K562 (cell line): ENCODE measurements at regions not wholly inside any gene's neighbourhood (a gene's known extent, or its start where the extent isn't known, plus 50 kb on each side); places are given as distances from the start of the nearest gene placed in this dataset.

Source experiments
- ATAC-seq: fragments of 200-7000 bp; cut with Tn5 transposase; 3 replicates; pipeline ENCODE4 v1.9.1; 2020; ENCODE audit warnings: moderate library complexity
- BruUV-seq: library from RNA; stranded (reverse); fragments of 400-500 nt; replicated peaks from 2 replicates; lab custom pipeline; 2021; lab: Mats Ljungman, UMichigan
- CTCF ChIA-PET: fragments of 300-600 bp; formaldehyde crosslinking; extraction: SDS; loops from one replicate; lab custom pipeline; 2021; ENCODE audit warnings: low intra/inter-chr PET ratio; lab: Yijun Ruan, JAX
- POLR2A ChIA-PET: fragments of 300-600, 350-650 bp; sonication (Branson Sonifier 250); formaldehyde crosslinking; extraction: SDS; loops from one replicate; lab custom pipeline; 2021; ENCODE audit warnings: antibody characterized with exemption, inconsistent platforms; lab: Yijun Ruan, JAX
- DNase-seq, 4 experiments: peaks; one replicate each; pipeline versions ENCODE4 v3.0.0 to v3.0.0-alpha.2; 2011 to 2018; ENCODE audit warnings: low spot score in 3 of 4, mixed read lengths in 3 of 4; ENCODE audit errors: extremely low read depth in 1 of 4
- FAIRE-seq: peaks from 2 replicates; lab custom pipeline; 2011; peaks lifted over from hg19 to GRCh38; lab: Jason Lieb, UNC
- H2AFZ ChIP-seq: 2 replicates; pipeline ENCODE4 v1.6.0; 2011; ENCODE audit warnings: low read depth, low read length, control low read depth, inconsistent platforms
- H3K27ac ChIP-seq: fragments of 200-600 bp; 3 replicates; pipeline ENCODE4 v1.8.0; 2011; ENCODE audit warnings: low read depth, mild to moderate bottlenecking, control low read depth, inconsistent platforms, low read length, moderate library complexity, mixed read lengths; ENCODE audit errors: extremely low read depth
- H3K27me3 ChIP-seq, 2 experiments: fragments of 300-600 bp in 1 of 2; 2 replicates in 1 of 2; 3 replicates in 1 of 2; pipeline versions ENCODE4 v1.6.0 to v1.8.0; 2011; ENCODE audit warnings: inconsistent platforms in 2 of 2, low read length in 2 of 2, mild to moderate bottlenecking in 1 of 2, mixed read lengths in 1 of 2, moderate library complexity in 1 of 2; ENCODE audit not compliant: control insufficient read depth in 2 of 2, insufficient read depth in 2 of 2
- H3K36me3 ChIP-seq: fragments of 300-600 bp; 3 replicates; pipeline ENCODE4 v1.8.0; 2011; ENCODE audit warnings: mild to moderate bottlenecking, low read length, inconsistent platforms; ENCODE audit not compliant: control insufficient read depth, insufficient read depth
- H3K4me1 ChIP-seq, 2 experiments: fragments of 200-600 bp in 1 of 2; replicated peaks in 1 of 2; 2 replicates in 1 of 2; 3 replicates in 1 of 2; pipeline versions ENCODE4 v1.5.1 to v1.8.0; 2011; ENCODE audit warnings: inconsistent platforms in 2 of 2, low read length in 2 of 2, mild to moderate bottlenecking in 1 of 2, mixed read lengths in 1 of 2, moderate library complexity in 1 of 2; ENCODE audit not compliant: control insufficient read depth in 2 of 2, insufficient read depth in 2 of 2
- H3K4me2 ChIP-seq: 2 replicates; pipeline ENCODE4 v1.6.1; 2011; ENCODE audit warnings: low read length, control low read depth, inconsistent platforms, mixed read lengths; ENCODE audit not compliant: insufficient read depth
- H3K4me3 ChIP-seq: fragments of 200-600 bp; sonication (generic), shearing (Covaris generic); 2 replicates; pipeline ENCODE4 v1.5.1; 2016; ENCODE audit warnings: control low read depth, inconsistent platforms
- H3K79me2 ChIP-seq: fragments of 200-600 bp; 3 replicates; pipeline ENCODE4 v1.8.0; 2011; ENCODE audit warnings: low read length, inconsistent platforms; ENCODE audit not compliant: control insufficient read depth, insufficient read depth
- H3K9ac ChIP-seq, 2 experiments: 2 replicates each; pipeline versions ENCODE4 v1.6.0 to v1.6.1; 2011; ENCODE audit warnings: low read depth in 2 of 2, low read length in 2 of 2, control low read depth in 1 of 2, inconsistent platforms in 1 of 2, mild to moderate bottlenecking in 1 of 2, mixed read lengths in 1 of 2; ENCODE audit not compliant: insufficient read depth in 1 of 2
- H3K9me1 ChIP-seq: one replicate; pipeline ENCODE4 v1.6.0; 2011; ENCODE audit warnings: inconsistent platforms, mild to moderate bottlenecking, low read length, moderate library complexity; ENCODE audit not compliant: control insufficient read depth, insufficient read depth
- H3K9me3 ChIP-seq: replicated peaks from 2 replicates; pipeline ENCODE4 v1.5.1; 2011; ENCODE audit warnings: low read depth, low read length, inconsistent platforms; ENCODE audit not compliant: control insufficient read depth, insufficient read depth
- H4K20me1 ChIP-seq: replicated peaks from 2 replicates; pipeline ENCODE4 v1.6.1; 2011; ENCODE audit warnings: low read length, inconsistent platforms, mixed read lengths; ENCODE audit not compliant: control insufficient read depth, insufficient read depth
- CSDE1 ChIP-seq, 2 experiments: fragments of 450-650 bp; IDR thresholded peaks; 2 replicates each; pipeline ENCODE4 v1.6.1; 2016; ENCODE audit warnings: mild to moderate bottlenecking in 1 of 2
- NEUROD1 ChIP-seq: fragments of 150-350 bp; IDR thresholded peaks from 2 replicates; pipeline ENCODE4 v1.6.1; 2014; ENCODE audit warnings: borderline replicate concordance, low read length, low read depth; ENCODE audit not compliant: partially characterized antibody
- NR2F6 ChIP-seq: fragments of 450-650 bp; formaldehyde crosslinking; IDR thresholded peaks from 2 replicates; pipeline ENCODE4 v1.4.0; 2020; ENCODE audit warnings: mild to moderate bottlenecking
- NRF1 ChIP-seq, 2 experiments: fragments of 450-650 bp; IDR thresholded peaks in 1 of 2; conservative IDR thresholded peaks in 1 of 2; 2 replicates each; pipeline ENCODE4 v1.6.1; 2014; ENCODE audit warnings: mild to moderate bottlenecking in 2 of 2
- PYGO2 ChIP-seq: fragments of 450-650 bp; IDR thresholded peaks from 2 replicates; pipeline ENCODE4 v1.6.1; 2016; ENCODE audit warnings: mild to moderate bottlenecking, missing genetic modification characterization, moderate library complexity, missing compliant biosample characterization
- RBBP5 ChIP-seq: fragments of 200-600 bp; sonication (generic); IDR thresholded peaks from 2 replicates; pipeline ENCODE4 v1.6.1; 2012; ENCODE audit warnings: borderline replicate concordance, mild to moderate bottlenecking, low read length, control low read depth, inconsistent platforms; ENCODE audit not compliant: insufficient read depth, poor library complexity, severe bottlenecking
- RBM34 ChIP-seq: fragments of 200-400 bp; formaldehyde crosslinking; IDR thresholded peaks from 2 replicates; pipeline ENCODE4 v1.6.1; 2018; ENCODE audit warnings: low read length, borderline replicate concordance; ENCODE audit not compliant: insufficient read depth
- TAF15 ChIP-seq: fragments of 200-400 bp; formaldehyde crosslinking; IDR thresholded peaks from 2 replicates; pipeline ENCODE4 v1.6.1; 2017; ENCODE audit warnings: mild to moderate bottlenecking, low read depth, low read length, moderate library complexity
- ZNF561 ChIP-seq: fragments of 450-650 bp; formaldehyde crosslinking; conservative IDR thresholded peaks from 2 replicates; pipeline ENCODE4 v1.4.0; 2020; ENCODE audit warnings: mild to moderate bottlenecking, moderate library complexity
- WGBS: fragments of 100-300 bp; shearing (Covaris generic); methylation state at CpG from one replicate; pipeline ENCODE4 v1.1.6; 2016; ENCODE audit warnings: low coverage, mixed read lengths; ENCODE audit not compliant: insufficient coverage; ENCODE audit errors: missing lambda C conversion rate; 5-methylcytosine and 5-hydroxymethylcytosine counted together
- in situ Hi-C: fragments of 300-500 bp; cut with MboI; formaldehyde crosslinking; loops from 4 replicates; pipeline ENCODE4 v1.15.0; 2018; ENCODE audit warnings: inconsistent platforms, mixed read lengths
- intact Hi-C: fragments of 100-400 bp; cut with micrococcal nuclease; formaldehyde crosslinking; loops from 2 replicates; pipeline ENCODE4 v1.14.2; 2022

DNA sequence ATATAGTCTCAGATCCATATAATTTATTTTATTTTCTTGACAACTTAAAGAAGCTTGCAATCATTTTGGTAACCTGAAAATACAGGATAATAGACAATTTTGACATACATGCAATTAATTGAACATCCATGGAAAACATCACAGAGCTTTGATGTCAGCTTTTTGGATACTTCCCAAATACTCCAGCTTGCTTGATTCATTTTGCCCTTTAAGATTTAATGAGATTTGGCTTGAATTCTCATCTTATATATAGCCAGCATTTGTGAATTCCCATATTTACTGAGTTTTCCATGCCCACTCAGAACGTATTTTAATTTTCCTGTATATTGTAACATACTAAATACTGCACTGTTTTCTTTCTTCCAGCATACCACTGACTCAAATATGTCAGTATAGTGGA, 803.0 kb upstream of the MGAT4C start:
- Histone ChIP-seq H3K27me3 (no peaks in the 10 kb centered on the region), H3K9ac (no peak overlapping the region), H2AFZ (no peak overlapping the region), H3K4me2 (no peak overlapping the region), H3K4me1 (no peaks in the 10 kb centered on the region), H3K27ac (no peak overlapping the region), H4K20me1 (no peaks in the 10 kb centered on the region), H3K79me2 (no peaks in the 10 kb centered on the region), H3K36me3 (no peaks in the 10 kb centered on the region), H3K9me1 (no peaks in the 10 kb centered on the region), H3K9me3 (no peaks in the 10 kb centered on the region), H3K4me3 (no peak overlapping the region)
- ATAC-seq (no peak), FAIRE-seq (no peak), DNase-seq (no peak)
- ChIA-PET POLR2A (no interaction called here), CTCF (no interaction called here)
- in situ Hi-C loops (no loop called here), intact Hi-C loops (no loop called here)
- TF ChIP-seq CSDE1 (IDR thresholded peaks at IDR 0.05): no peak
- no peak for TF ChIP-seq TAF15
- BruUV-seq: no TSS peak
- WGBS: 0% methylated on average over 1 of the region's 1 CpG

DNA sequence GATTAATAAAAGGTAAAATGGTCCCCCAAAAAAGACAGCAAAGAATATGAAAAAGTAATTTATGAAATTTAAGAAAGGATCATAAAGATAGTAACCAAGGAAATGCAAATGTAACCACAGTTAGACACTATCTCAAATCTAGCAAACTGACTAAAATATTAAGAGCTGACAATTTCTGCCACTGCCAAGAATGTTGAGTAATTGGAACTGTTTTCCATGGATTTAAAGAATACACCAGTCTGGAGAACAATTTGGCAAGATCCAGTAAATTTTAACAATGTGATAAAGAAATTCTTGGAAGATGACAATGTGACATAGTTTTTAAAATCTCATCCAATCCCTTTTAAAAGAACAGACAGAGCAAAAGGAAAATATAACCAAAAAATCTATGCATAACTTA, 798.0 kb upstream of the MGAT4C start:
- in situ Hi-C loops: no loop called here
- no peak overlapping the region for H3K27ac ChIP-seq
- H3K9me1 ChIP-seq: no peaks in the 10 kb centered on the region
- FAIRE-seq (no peak), ATAC-seq (no peak), DNase-seq (no peak)
- no TSS peak for BruUV-seq
- intact Hi-C loops: no loop called here
- no peaks in the 10 kb centered on the region for H3K36me3 ChIP-seq
- H3K4me1 ChIP-seq: no peaks in the 10 kb centered on the region
- TF ChIP-seq NR2F6 (CRISPR knock-in tag) (no peak), NEUROD1 (no peak), PYGO2 (tag) (no peak), NRF1 (conservative IDR thresholded peaks at IDR 0.05 in 1 of 2, IDR thresholded peaks at IDR 0.05 in 1 of 2) (no peak), RBM34 (no peak), RBBP5 (no peak), ZNF561 (no peak)
- H3K4me3 ChIP-seq: no peak overlapping the region
- ChIA-PET CTCF (no interaction called here), POLR2A (no interaction called here)
- no peak overlapping the region for H2AFZ ChIP-seq
- no peak overlapping the region for H3K9ac ChIP-seq
- no peak overlapping the region for H3K4me2 ChIP-seq
- no peaks in the 10 kb centered on the region for H3K79me2 ChIP-seq
- H3K27me3 ChIP-seq: no peaks in the 10 kb centered on the region
- no peaks in the 10 kb centered on the region for H4K20me1 ChIP-seq
- H3K9me3 ChIP-seq: no peaks in the 10 kb centered on the region
